Activated CD4-positive, alpha-beta T cell treated with anti-CD3 and anti-CD28 coated beads, Interleukin-10, Interleukin-2, amounts not matched to agents 100 ng/mL and 50 ng/mL, durations not matched to agents 16 hours and 8 hours (primary cell): ENCODE measurements at regions not wholly inside any gene's neighbourhood (a gene's known extent, or its start where the extent isn't known, plus 50 kb on each side); places are given as distances from the start of the nearest gene placed in this dataset.

ENCODE experiments used
- DNase-seq: peaks from one replicate; pipeline ENCODE4 v3.0.0-alpha.2; 2020

- DNase-seq: no peak
Observed at GRCh38 chr14:25945746-25946145, 652.1 kb downstream of the NOVA1 start.

- no peak for DNase-seq
Observed at GRCh38 chr14:25944020-25944419, 653.8 kb downstream of the NOVA1 start.

GRCh38 chr14:25943329-25943728, 654.5 kb downstream of the NOVA1 start:
- DNase-seq: no peak

GRCh38 chr14:25942090-25942489, 655.7 kb downstream of the NOVA1 start:
- no peak for DNase-seq

- no peak for DNase-seq
Observed at GRCh38 chr14:25933731-25934130, 664.1 kb downstream of the NOVA1 start.

GRCh38 chr14:25929881-25930615, 667.8 kb downstream of the NOVA1 start:
- DNase-seq: no peak

- no peak for DNase-seq
Observed at GRCh38 chr14:25911831-25912230, 686.0 kb downstream of the NOVA1 start.

- DNase-seq: no peak
Observed at GRCh38 chr14:25909045-25909747, 688.6 kb downstream of the NOVA1 start.

GRCh38 chr14:25908277-25909044, 689.4 kb downstream of the NOVA1 start:
- DNase-seq: no peak

GRCh38 chr14:25904446-25904845, 693.4 kb downstream of the NOVA1 start:
- no peak for DNase-seq

- DNase-seq: no peak
Observed at GRCh38 chr14:25899197-25899596, 698.6 kb downstream of the NOVA1 start.

GRCh38 chr14:25896777-25897176, 701.1 kb downstream of the NOVA1 start:
- DNase-seq: no peak

- DNase-seq: no peak
Observed at GRCh38 chr14:25895740-25896139, 702.1 kb downstream of the NOVA1 start.

GRCh38 chr14:25887251-25887878, 710.5 kb downstream of the NOVA1 start:
- DNase-seq: no peak

- no peak for DNase-seq
Observed at GRCh38 chr14:25884657-25885056, 713.2 kb downstream of the NOVA1 start.

GRCh38 chr14:25882899-25883298, 714.9 kb downstream of the NOVA1 start:
- no peak for DNase-seq

- DNase-seq: no peak
Observed at GRCh38 chr14:25875475-25875874, 722.4 kb downstream of the NOVA1 start.

- DNase-seq: no peak
Observed at GRCh38 chr14:25869854-25870253, 728.0 kb downstream of the NOVA1 start.

- DNase-seq: no peak
Observed at GRCh38 chr14:25868521-25869314, 729.1 kb downstream of the NOVA1 start.

GRCh38 chr14:25861406-25861805, 736.4 kb downstream of the NOVA1 start:
- no peak for DNase-seq

- DNase-seq: no peak
Observed at GRCh38 chr14:25848601-25849000, 749.2 kb downstream of the NOVA1 start.

- no peak for DNase-seq
Observed at GRCh38 chr14:25846246-25846645, 751.6 kb downstream of the NOVA1 start.
